ENCODE measurements at regions not wholly inside any gene's neighbourhood (a gene's known extent, or its start where the extent isn't known, plus 50 kb on each side); places are given as distances from the start of the nearest gene placed in this dataset.

- DNase-seq (ENCODE audit: low spot score) = no peak
- no peak overlapping the region for H3K27ac ChIP-seq (ENCODE audit: low read depth in 1 of 2, low read length in 2 of 2)
- H3K27me3 ChIP-seq (ENCODE audit: control insufficient read depth in 4 of 4, insufficient read depth in 4 of 4, low read length in 3 of 4) = no peaks in the 10 kb centered on the region
- WGBS = 50% methylated on average over 2 of the region's 2 CpGs
- TF ChIP-seq NR2F2 (IDR thresholded peaks at IDR 0.05) (no peak), JUND (IDR thresholded peaks at IDR 0.05) (no peak), REST (IDR thresholded peaks at IDR 0.05) (no peak), HNF4A (conservative IDR thresholded peaks at IDR 0.05) (no peak), TAF1 (conservative IDR thresholded peaks at IDR 0.05) (no peak), RXRA (IDR thresholded peaks at IDR 0.05) (no peak), RAD21 (IDR thresholded peaks at IDR 0.05) (no peak), MAX (IDR thresholded peaks at IDR 0.05) (no peak), CTCF (IDR thresholded peaks at IDR 0.05; ENCODE audit: low read depth, low read length, missing input control) (no peak), YY1 (IDR thresholded peaks at IDR 0.05) (no peak), GABPA (IDR thresholded peaks at IDR 0.05 in 1 of 2, conservative IDR thresholded peaks at IDR 0.05 in 1 of 2) (no peak), FOXA2 (IDR thresholded peaks at IDR 0.05) (no peak)
- peaks cover 1 to 12% (median 5%) of the 10 kb centered on the region in 4 donors for H3K4me1 ChIP-seq (ENCODE audit: control insufficient read depth in 4 of 4, insufficient read depth in 4 of 4, low read length in 3 of 4)
- no peaks in the 10 kb centered on the region for H3K9me3 ChIP-seq (ENCODE audit: control insufficient read depth in 4 of 4, low read length in 3 of 4)
- no peak overlapping the region for H3K4me3 ChIP-seq (ENCODE audit: low read depth in 1 of 3, low read length in 3 of 3)
- no peak overlapping the region for H3K9ac ChIP-seq (ENCODE audit: low read depth in 1 of 2, low read length in 2 of 2)
- H3K36me3 ChIP-seq (ENCODE audit: control insufficient read depth in 4 of 4, insufficient read depth in 3 of 4, low read depth in 1 of 4, low read length in 3 of 4) = no peaks in the 10 kb centered on the region
These were observed 66.2 kb upstream of the TPM1 start for GRCh38 chr15:62976301-62976881.

GRCh38 chr15:62977952-62978811 is 64.4 kb upstream of the TPM1 start:
- no peak overlapping the region for H3K4me3 ChIP-seq (ENCODE audit: low read depth in 1 of 3, low read length in 3 of 3)
- H3K9me3 ChIP-seq (ENCODE audit: control insufficient read depth in 4 of 4, low read length in 3 of 4) = no peaks in the 10 kb centered on the region
- DNase-seq (ENCODE audit: low spot score) = no peak
- H3K27me3 ChIP-seq (ENCODE audit: control insufficient read depth in 4 of 4, insufficient read depth in 4 of 4, low read length in 3 of 4) = no peaks in the 10 kb centered on the region
- H3K36me3 ChIP-seq (ENCODE audit: control insufficient read depth in 4 of 4, insufficient read depth in 3 of 4, low read depth in 1 of 4, low read length in 3 of 4) = no peaks in the 10 kb centered on the region
- no peak overlapping the region for H3K27ac ChIP-seq (ENCODE audit: low read depth in 1 of 2, low read length in 2 of 2)
- H3K4me1 ChIP-seq (ENCODE audit: control insufficient read depth in 4 of 4, insufficient read depth in 4 of 4, low read length in 3 of 4) = peaks cover 0 to 3% (median 1%) of the 10 kb centered on the region in 4 donors
- TF ChIP-seq NR2F2 (IDR thresholded peaks at IDR 0.05) = no peak
- no peak for TF ChIP-seq ATF3 (IDR thresholded peaks at IDR 0.05)
- no peak for TF ChIP-seq TAF1 (conservative IDR thresholded peaks at IDR 0.05)
- no peak for TF ChIP-seq RXRA (IDR thresholded peaks at IDR 0.05)
- no peak for TF ChIP-seq YY1 (IDR thresholded peaks at IDR 0.05)
- TF ChIP-seq HNF4G (IDR thresholded peaks at IDR 0.05) = no peak
- no peak for TF ChIP-seq SP1 (IDR thresholded peaks at IDR 0.05)
- no peak for TF ChIP-seq EGR1 (IDR thresholded peaks at IDR 0.05; ENCODE audit: low read depth in 2 of 2)
- no peak for TF ChIP-seq FOXA1 (IDR thresholded peaks at IDR 0.05)
- 78% methylated on average over 8 of the region's 8 CpGs for WGBS
- no peak overlapping the region for H3K9ac ChIP-seq (ENCODE audit: low read depth in 1 of 2, low read length in 2 of 2)

All from liver (tissue), 8 donors.